OCI-LY1 (cell line): ENCODE measurements at regions not wholly inside any gene's neighbourhood (a gene's known extent, or its start where the extent isn't known, plus 50 kb on each side); places are given as distances from the start of the nearest gene placed in this dataset.

Source experiments
- H2AFZ ChIP-seq: fragments of 200-600 bp; sonication (generic), shearing (Covaris generic); 2 replicates; pipeline ENCODE4 v1.6.0; 2014; ENCODE audit warnings: antibody characterized with exemption, mild to moderate bottlenecking, low read length
- H3F3A ChIP-seq: fragments of 200-600 bp; sonication (generic), shearing (Covaris generic); 2 replicates; pipeline ENCODE4 v1.6.0; 2014; ENCODE audit warnings: mild to moderate bottlenecking, antibody characterized with exemption, low read length, moderate library complexity; ENCODE audit not compliant: insufficient read depth
- H3K27ac ChIP-seq: fragments of 200-600 bp; sonication (generic); 2 replicates; pipeline ENCODE4 v1.5.1; 2014; ENCODE audit warnings: low read length, mixed run types, mild to moderate bottlenecking, low read depth; ENCODE audit not compliant: poor library complexity, severe bottlenecking
- H3K27me3 ChIP-seq: fragments of 200-600 bp; sonication (generic); 2 replicates; pipeline ENCODE4 v1.6.0; 2014; ENCODE audit warnings: antibody characterized with exemption, mild to moderate bottlenecking, low read length, moderate library complexity; ENCODE audit not compliant: insufficient read depth
- H3K36me3 ChIP-seq: fragments of 200-600 bp; sonication (generic); 2 replicates; pipeline ENCODE4 v1.6.1; 2014; ENCODE audit warnings: mild to moderate bottlenecking, antibody characterized with exemption, low read length, moderate library complexity, mixed read lengths; ENCODE audit not compliant: insufficient read depth
- H3K4me1 ChIP-seq: fragments of 200-600 bp; sonication (generic); 2 replicates; pipeline ENCODE4 v1.5.1; 2014; ENCODE audit warnings: mild to moderate bottlenecking, low read length, moderate library complexity; ENCODE audit not compliant: insufficient read depth, severe bottlenecking
- H3K4me2 ChIP-seq: fragments of 200-600 bp; sonication (generic), shearing (Covaris generic); 2 replicates; pipeline ENCODE4 v1.6.1; 2014; ENCODE audit warnings: low read length
- H3K4me3 ChIP-seq: fragments of 200-600 bp; sonication (generic); 2 replicates; pipeline ENCODE4 v1.5.1; 2014; ENCODE audit warnings: low read length, low read depth, mild to moderate bottlenecking, mixed read lengths; ENCODE audit not compliant: poor library complexity, severe bottlenecking
- H3K79me2 ChIP-seq: fragments of 200-600 bp; shearing (Covaris generic); 2 replicates; pipeline ENCODE4 v1.6.1; 2016; ENCODE audit warnings: mixed run types, low read length, mixed read lengths; ENCODE audit not compliant: insufficient read depth
- H3K9ac ChIP-seq: fragments of 200-600 bp; sonication (generic), shearing (Covaris generic); 2 replicates; pipeline ENCODE4 v1.6.1; 2014; ENCODE audit warnings: mild to moderate bottlenecking, low read length, mixed read lengths
- H3K9me2 ChIP-seq: fragments of 200-600 bp; sonication (generic), shearing (Covaris generic); 2 replicates; pipeline ENCODE4 v1.6.1; 2014; ENCODE audit warnings: low read depth, mild to moderate bottlenecking, low read length, mixed read lengths
- H3K9me3 ChIP-seq: fragments of 200-600 bp; shearing (Covaris generic); 2 replicates; pipeline ENCODE4 v1.6.1; 2014; ENCODE audit warnings: low read length, mixed read lengths
- H4K20me1 ChIP-seq: fragments of 200-600 bp; sonication (generic), shearing (Covaris generic); 2 replicates; pipeline ENCODE4 v1.6.0; 2016; ENCODE audit warnings: mild to moderate bottlenecking, low read length; ENCODE audit not compliant: insufficient read depth
- CTCF ChIP-seq: fragments of 200-600 bp; sonication (generic), shearing (Covaris generic); IDR thresholded peaks from 2 replicates; pipeline ENCODE4 v1.5.1; 2017; ENCODE audit warnings: mild to moderate bottlenecking, antibody characterized with exemption, low read length, moderate library complexity, mixed read lengths
- EZH2 ChIP-seq: fragments of 200-600 bp; sonication (generic), shearing (Covaris generic); IDR thresholded peaks from 2 replicates; pipeline ENCODE4 v1.8.0; 2017; ENCODE audit warnings: borderline replicate concordance, mixed run types, mild to moderate bottlenecking, antibody characterized with exemption, low read length, moderate library complexity, mixed read lengths

GRCh38 chr10:2144584-2144983 is 407.3 kb upstream of the ADARB2 start:
- Histone ChIP-seq H3K4me1 (no peaks in the 10 kb centered on the region), H3K9ac (no peak overlapping the region), H3K4me3 (no peak overlapping the region), H3K79me2 (no peaks in the 10 kb centered on the region), H3K9me3 (no peaks in the 10 kb centered on the region), H3K36me3 (no peaks in the 10 kb centered on the region), H4K20me1 (no peaks in the 10 kb centered on the region), H3F3A (no peaks in the 10 kb centered on the region), H3K27ac (no peak overlapping the region), H3K27me3 (no peaks in the 10 kb centered on the region), H3K9me2 (no peaks in the 10 kb centered on the region), H3K4me2 (no peak overlapping the region), H2AFZ (no peak overlapping the region)
- no peak for TF ChIP-seq EZH2
- TF ChIP-seq CTCF, result no peak

GRCh38 chr10:2143213-2143835 is 406.0 kb upstream of the ADARB2 start:
- Histone ChIP-seq H3K9me3 (no peaks in the 10 kb centered on the region), H3F3A (no peaks in the 10 kb centered on the region), H3K79me2 (no peaks in the 10 kb centered on the region), H3K27me3 (no peaks in the 10 kb centered on the region), H3K4me1 (no peaks in the 10 kb centered on the region), H3K27ac (no peak overlapping the region), H3K9me2 (no peaks in the 10 kb centered on the region), H3K36me3 (no peaks in the 10 kb centered on the region), H3K4me2 (no peak overlapping the region), H4K20me1 (no peaks in the 10 kb centered on the region), H3K9ac (no peak overlapping the region), H3K4me3 (no peak overlapping the region), H2AFZ (no peak overlapping the region)
- TF ChIP-seq CTCF (no peak), EZH2 (no peak)

GRCh38 chr10:2139746-2140145 is 402.4 kb upstream of the ADARB2 start:
- TF ChIP-seq EZH2, result no peak
- no peak for TF ChIP-seq CTCF
- Histone ChIP-seq H2AFZ (no peak overlapping the region), H3K9ac (no peak overlapping the region), H3K79me2 (no peaks in the 10 kb centered on the region), H3K4me2 (no peak overlapping the region), H3K9me3 (no peaks in the 10 kb centered on the region), H3K36me3 (no peaks in the 10 kb centered on the region), H3K9me2 (no peaks in the 10 kb centered on the region), H3K27me3 (no peaks in the 10 kb centered on the region), H3F3A (no peaks in the 10 kb centered on the region), H3K4me1 (no peaks in the 10 kb centered on the region), H3K4me3 (no peak overlapping the region), H3K27ac (no peak overlapping the region), H4K20me1 (no peaks in the 10 kb centered on the region)
